K562 (cell line): ENCODE measurements at regions not wholly inside any gene's neighbourhood (a gene's known extent, or its start where the extent isn't known, plus 50 kb on each side); places are given as distances from the start of the nearest gene placed in this dataset.

Experiments
- ATAC-seq: fragments of 200-7000 bp; cut with Tn5 transposase; 3 replicates; pipeline ENCODE4 v1.9.1; 2020; ENCODE audit warnings: moderate library complexity
- BruUV-seq: library from RNA; stranded (reverse); fragments of 400-500 nt; replicated peaks from 2 replicates; lab custom pipeline; 2021; lab: Mats Ljungman, UMichigan
- CTCF ChIA-PET: fragments of 300-600 bp; formaldehyde crosslinking; extraction: SDS; loops from one replicate; lab custom pipeline; 2021; ENCODE audit warnings: low intra/inter-chr PET ratio; lab: Yijun Ruan, JAX
- POLR2A ChIA-PET: fragments of 300-600, 350-650 bp; sonication (Branson Sonifier 250); formaldehyde crosslinking; extraction: SDS; loops from one replicate; lab custom pipeline; 2021; ENCODE audit warnings: antibody characterized with exemption, inconsistent platforms; lab: Yijun Ruan, JAX
- DNase-seq, 4 experiments: peaks; one replicate each; pipeline versions ENCODE4 v3.0.0 to v3.0.0-alpha.2; 2011 to 2018; ENCODE audit warnings: low spot score in 3 of 4, mixed read lengths in 3 of 4; ENCODE audit errors: extremely low read depth in 1 of 4
- FAIRE-seq: peaks from 2 replicates; lab custom pipeline; 2011; peaks lifted over from hg19 to GRCh38; lab: Jason Lieb, UNC
- H2AFZ ChIP-seq: 2 replicates; pipeline ENCODE4 v1.6.0; 2011; ENCODE audit warnings: low read depth, low read length, control low read depth, inconsistent platforms
- H3K27ac ChIP-seq: fragments of 200-600 bp; 3 replicates; pipeline ENCODE4 v1.8.0; 2011; ENCODE audit warnings: low read depth, mild to moderate bottlenecking, control low read depth, inconsistent platforms, low read length, moderate library complexity, mixed read lengths; ENCODE audit errors: extremely low read depth
- H3K27me3 ChIP-seq, 2 experiments: fragments of 300-600 bp in 1 of 2; 2 replicates in 1 of 2; 3 replicates in 1 of 2; pipeline versions ENCODE4 v1.6.0 to v1.8.0; 2011; ENCODE audit warnings: inconsistent platforms in 2 of 2, low read length in 2 of 2, mild to moderate bottlenecking in 1 of 2, mixed read lengths in 1 of 2, moderate library complexity in 1 of 2; ENCODE audit not compliant: control insufficient read depth in 2 of 2, insufficient read depth in 2 of 2
- H3K36me3 ChIP-seq: fragments of 300-600 bp; 3 replicates; pipeline ENCODE4 v1.8.0; 2011; ENCODE audit warnings: mild to moderate bottlenecking, low read length, inconsistent platforms; ENCODE audit not compliant: control insufficient read depth, insufficient read depth
- H3K4me1 ChIP-seq, 2 experiments: fragments of 200-600 bp in 1 of 2; replicated peaks in 1 of 2; 2 replicates in 1 of 2; 3 replicates in 1 of 2; pipeline versions ENCODE4 v1.5.1 to v1.8.0; 2011; ENCODE audit warnings: inconsistent platforms in 2 of 2, low read length in 2 of 2, mild to moderate bottlenecking in 1 of 2, mixed read lengths in 1 of 2, moderate library complexity in 1 of 2; ENCODE audit not compliant: control insufficient read depth in 2 of 2, insufficient read depth in 2 of 2
- H3K4me2 ChIP-seq: 2 replicates; pipeline ENCODE4 v1.6.1; 2011; ENCODE audit warnings: low read length, control low read depth, inconsistent platforms, mixed read lengths; ENCODE audit not compliant: insufficient read depth
- H3K4me3 ChIP-seq: fragments of 200-600 bp; sonication (generic), shearing (Covaris generic); 2 replicates; pipeline ENCODE4 v1.5.1; 2016; ENCODE audit warnings: control low read depth, inconsistent platforms
- H3K79me2 ChIP-seq: fragments of 200-600 bp; 3 replicates; pipeline ENCODE4 v1.8.0; 2011; ENCODE audit warnings: low read length, inconsistent platforms; ENCODE audit not compliant: control insufficient read depth, insufficient read depth
- H3K9ac ChIP-seq, 2 experiments: 2 replicates each; pipeline versions ENCODE4 v1.6.0 to v1.6.1; 2011; ENCODE audit warnings: low read depth in 2 of 2, low read length in 2 of 2, control low read depth in 1 of 2, inconsistent platforms in 1 of 2, mild to moderate bottlenecking in 1 of 2, mixed read lengths in 1 of 2; ENCODE audit not compliant: insufficient read depth in 1 of 2
- H3K9me1 ChIP-seq: one replicate; pipeline ENCODE4 v1.6.0; 2011; ENCODE audit warnings: inconsistent platforms, mild to moderate bottlenecking, low read length, moderate library complexity; ENCODE audit not compliant: control insufficient read depth, insufficient read depth
- H3K9me3 ChIP-seq: replicated peaks from 2 replicates; pipeline ENCODE4 v1.5.1; 2011; ENCODE audit warnings: low read depth, low read length, inconsistent platforms; ENCODE audit not compliant: control insufficient read depth, insufficient read depth
- H4K20me1 ChIP-seq: replicated peaks from 2 replicates; pipeline ENCODE4 v1.6.1; 2011; ENCODE audit warnings: low read length, inconsistent platforms, mixed read lengths; ENCODE audit not compliant: control insufficient read depth, insufficient read depth
- ATF7 ChIP-seq: fragments of 450-650 bp; IDR thresholded peaks from 2 replicates; pipeline ENCODE4 v1.7.1; 2014; ENCODE audit warnings: mild to moderate bottlenecking, moderate library complexity
- BCOR ChIP-seq: fragments of 450-650 bp; IDR thresholded peaks from 2 replicates; pipeline ENCODE4 v1.6.1; 2016
- ELF1 ChIP-seq: fragments of 200-800 bp; sonication (Bioruptor generic); IDR thresholded peaks from 2 replicates; pipeline ENCODE4 v1.6.1; 2016; ENCODE audit warnings: missing genetic modification characterization, missing compliant biosample characterization
- EZH2 ChIP-seq: IDR thresholded peaks from 2 replicates; pipeline ENCODE4 v1.6.1; 2012; ENCODE audit warnings: low read depth, mild to moderate bottlenecking, inconsistent platforms, low read length, borderline replicate concordance
- HDAC3 ChIP-seq: fragments of 450-650 bp; IDR thresholded peaks from 2 replicates; pipeline ENCODE4 v1.6.1; 2018; ENCODE audit warnings: borderline replicate concordance, mild to moderate bottlenecking, moderate library complexity; ENCODE audit not compliant: partially characterized antibody
- MCM2 ChIP-seq: fragments of 450-650 bp; IDR thresholded peaks from 2 replicates; pipeline ENCODE4 v1.6.1; 2017; ENCODE audit warnings: low read depth, mild to moderate bottlenecking
- TAF7 ChIP-seq: fragments of 450-650 bp; IDR thresholded peaks from 2 replicates; pipeline ENCODE4 v1.6.1; 2016; ENCODE audit warnings: missing genetic modification characterization, missing compliant biosample characterization
- ZNF263 ChIP-seq: sonication (generic); formaldehyde crosslinking; IDR thresholded peaks from 2 replicates; pipeline ENCODE4 v1.8.0; 2022; ENCODE audit warnings: mild to moderate bottlenecking, missing genetic modification reagents, borderline replicate concordance
- WGBS: fragments of 100-300 bp; shearing (Covaris generic); methylation state at CpG from one replicate; pipeline ENCODE4 v1.1.6; 2016; ENCODE audit warnings: low coverage, mixed read lengths; ENCODE audit not compliant: insufficient coverage; ENCODE audit errors: missing lambda C conversion rate; 5-methylcytosine and 5-hydroxymethylcytosine counted together
- in situ Hi-C: fragments of 300-500 bp; cut with MboI; formaldehyde crosslinking; loops from 4 replicates; pipeline ENCODE4 v1.15.0; 2018; ENCODE audit warnings: inconsistent platforms, mixed read lengths
- intact Hi-C: fragments of 100-400 bp; cut with micrococcal nuclease; formaldehyde crosslinking; loops from 2 replicates; pipeline ENCODE4 v1.14.2; 2022

DNA sequence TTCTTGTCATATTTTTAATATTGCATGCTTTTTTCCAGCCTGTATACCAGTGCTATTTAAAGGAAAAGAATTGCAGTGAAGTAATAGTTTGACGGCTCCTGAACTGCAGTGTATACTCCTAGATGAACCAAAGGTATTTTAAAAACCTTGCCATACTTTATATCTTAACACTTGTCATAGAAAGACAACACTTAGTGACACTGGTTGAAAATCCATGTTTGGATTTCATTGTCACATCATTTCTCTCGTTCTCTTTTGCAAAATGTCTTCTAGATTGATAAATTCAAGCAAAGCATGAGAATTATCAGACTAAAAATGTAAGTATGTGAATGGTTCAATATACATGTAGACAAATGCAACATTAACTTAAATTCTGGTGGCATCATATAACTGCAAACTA, 1293.9 kb downstream of the PCDH9 start:
- DNase-seq (no peak), ATAC-seq (no peak)
- no peaks in the 10 kb centered on the region for H3K4me1 ChIP-seq
- no peaks in the 10 kb centered on the region for H3K9me3 ChIP-seq
- no peaks in the 10 kb centered on the region for H3K36me3 ChIP-seq
- POLR2A ChIA-PET: no interaction called here
- no peaks in the 10 kb centered on the region for H4K20me1 ChIP-seq
- no TSS peak for BruUV-seq
- CTCF ChIA-PET: no interaction called here
- no peak overlapping the region for H3K4me3 ChIP-seq
- H3K27ac ChIP-seq: no peak overlapping the region
- 0% methylated on average over 2 of the region's 2 CpGs for WGBS
- H3K27me3 ChIP-seq: no peaks in the 10 kb centered on the region
- no peak for TF ChIP-seq TAF7
- TF ChIP-seq ATF7: no peak
- no peak for TF ChIP-seq ZNF263 (CRISPR knock-in tag)
- TF ChIP-seq ELF1 (tag): no peak
- no peak for TF ChIP-seq EZH2
- TF ChIP-seq HDAC3: no peak
- no peak for TF ChIP-seq MCM2
- TF ChIP-seq BCOR: no peak
- TF ChIP-seq, all 486 proteins: peak for 0
- H2AFZ ChIP-seq: no peak overlapping the region
- intact Hi-C loops: no loop called here
- in situ Hi-C loops: no loop called here
- FAIRE-seq: no peak
- no peaks in the 10 kb centered on the region for H3K9me1 ChIP-seq
- H3K79me2 ChIP-seq: no peaks in the 10 kb centered on the region
- no peak overlapping the region for H3K4me2 ChIP-seq
- no peak overlapping the region for H3K9ac ChIP-seq
